ENCODE measurements at regions not wholly inside any gene's neighbourhood (a gene's known extent, or its start where the extent isn't known, plus 50 kb on each side); places are given as distances from the start of the nearest gene placed in this dataset.

DNA sequence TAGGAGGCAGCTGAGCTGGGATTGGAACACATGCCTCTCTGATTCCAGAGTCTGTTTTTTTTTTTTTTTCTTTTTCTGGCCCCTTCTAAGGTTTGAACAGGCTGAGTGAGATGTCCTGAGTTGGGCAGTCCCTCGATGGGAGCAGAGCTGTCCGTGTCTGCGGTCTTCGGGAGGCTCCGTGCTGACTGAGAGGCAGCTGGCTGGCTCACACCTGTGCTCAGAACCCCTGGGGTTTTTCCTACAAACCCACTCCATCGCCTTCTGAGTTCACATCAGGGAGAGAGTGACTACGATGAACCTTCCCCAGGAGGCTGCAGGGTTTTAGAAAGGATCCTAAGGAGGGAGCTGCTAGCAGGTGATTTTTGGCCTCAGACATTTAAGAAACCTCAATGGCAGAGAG is 92.5 kb downstream of the IRF8 start:
- no peak for DNase-seq

DNA sequence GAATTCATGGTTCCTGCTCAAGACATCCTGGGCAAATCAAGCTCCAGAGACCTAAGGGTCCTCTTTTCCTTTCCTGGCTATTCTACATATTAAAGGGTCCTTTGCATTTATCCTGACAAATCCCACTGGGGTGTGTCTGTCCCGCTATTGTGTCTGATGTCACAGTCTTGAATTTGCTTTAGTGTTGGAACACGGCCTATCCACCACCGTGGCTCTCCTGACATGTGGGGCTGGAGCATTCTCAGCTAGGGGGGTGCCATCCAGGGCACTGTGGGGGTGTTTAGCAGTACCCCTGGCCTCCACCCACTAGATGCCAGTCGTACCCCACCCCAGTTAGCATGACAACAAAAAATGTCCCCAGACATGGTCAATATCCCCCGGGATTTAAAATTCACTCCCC is 92.9 kb downstream of the IRF8 start:
- no peak for DNase-seq

DNA sequence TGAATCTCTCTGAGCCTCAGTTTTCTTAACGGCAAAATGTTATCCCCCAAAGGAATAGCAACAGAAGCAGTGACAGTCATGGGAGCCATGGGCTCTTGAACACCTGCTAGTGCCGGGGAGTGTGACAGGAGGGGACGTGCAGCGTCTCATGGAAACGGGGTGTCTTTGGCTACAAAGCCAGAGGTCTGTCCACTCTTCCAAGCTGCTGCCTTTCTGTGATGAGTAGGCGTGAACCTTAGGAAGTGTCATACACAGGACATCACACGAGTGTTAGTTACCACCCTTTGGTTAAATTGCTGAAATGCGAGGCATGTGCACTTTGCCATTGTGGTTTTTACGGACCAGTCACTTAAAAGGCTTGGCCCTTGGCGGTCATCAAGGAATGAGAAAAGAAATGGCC is 93.4 kb downstream of the IRF8 start:
- DNase-seq = no peak

DNA sequence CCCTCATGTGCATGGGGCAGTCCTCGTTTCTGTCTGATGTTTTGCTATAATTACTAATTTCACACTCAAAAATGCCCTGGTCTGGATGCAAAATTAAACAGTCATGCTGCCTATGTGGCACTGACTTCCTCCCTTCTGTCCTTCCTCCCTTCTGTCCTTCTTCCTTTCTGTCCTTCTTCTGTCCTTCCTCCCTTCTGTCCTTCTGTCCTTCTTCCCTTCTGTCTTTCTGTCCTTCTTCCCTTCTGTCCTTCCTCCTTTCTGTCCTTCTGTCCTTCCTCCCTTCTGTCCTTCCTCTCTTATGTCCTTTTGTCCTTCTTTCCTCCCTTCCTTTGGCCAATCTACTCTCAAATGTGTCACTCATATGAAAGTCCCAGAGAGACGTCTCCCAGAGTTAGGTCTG is 93.8 kb downstream of the IRF8 start:
- no peak for DNase-seq

DNA sequence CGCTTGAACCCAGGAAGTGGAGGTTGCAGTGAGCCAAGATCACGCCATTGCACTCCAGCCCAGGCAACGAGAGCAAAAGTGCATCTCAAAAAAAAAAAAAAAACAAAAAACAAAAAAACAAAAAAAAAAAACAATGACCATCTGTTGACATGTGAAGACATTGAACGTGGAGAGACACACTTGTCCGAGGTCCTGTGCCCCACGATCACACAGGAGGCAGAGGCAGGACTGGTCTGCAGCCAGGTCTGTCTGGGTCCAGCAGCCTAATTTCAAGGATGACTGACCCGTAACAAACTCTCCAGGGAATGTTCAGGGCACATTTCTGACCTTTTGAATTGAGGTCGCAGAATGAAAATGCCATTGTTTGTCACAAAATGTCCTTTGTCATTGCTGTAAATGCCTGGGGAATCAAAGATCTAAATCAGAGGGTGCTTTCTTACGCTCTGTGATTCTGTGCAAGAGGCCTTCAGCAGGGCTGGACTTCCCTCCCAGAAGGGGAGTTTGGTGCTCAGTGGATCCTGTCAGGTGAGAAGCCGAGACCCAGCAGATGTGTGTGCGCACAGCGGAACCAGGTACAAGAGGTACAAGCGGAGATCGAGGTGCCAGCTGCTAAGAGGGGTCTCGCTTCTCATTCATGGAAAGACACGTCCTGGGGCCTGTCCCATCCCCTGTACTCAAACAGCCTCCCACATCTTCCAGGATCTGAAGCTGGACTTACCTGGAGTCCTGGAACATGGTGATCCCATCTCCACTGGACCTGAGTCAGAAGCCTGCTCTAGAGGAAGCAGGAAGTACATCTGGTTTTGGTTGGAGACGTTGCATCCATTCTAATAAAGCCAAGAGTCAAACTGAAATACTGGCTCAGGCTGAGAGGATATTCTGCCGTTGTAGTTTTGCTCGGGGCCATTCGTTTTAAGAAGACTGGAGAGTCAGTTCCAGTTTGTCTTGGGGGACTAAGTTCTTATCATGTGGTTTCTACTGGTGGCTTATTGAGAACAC is 95.8 kb downstream of the IRF8 start:
- no peak for DNase-seq

DNA sequence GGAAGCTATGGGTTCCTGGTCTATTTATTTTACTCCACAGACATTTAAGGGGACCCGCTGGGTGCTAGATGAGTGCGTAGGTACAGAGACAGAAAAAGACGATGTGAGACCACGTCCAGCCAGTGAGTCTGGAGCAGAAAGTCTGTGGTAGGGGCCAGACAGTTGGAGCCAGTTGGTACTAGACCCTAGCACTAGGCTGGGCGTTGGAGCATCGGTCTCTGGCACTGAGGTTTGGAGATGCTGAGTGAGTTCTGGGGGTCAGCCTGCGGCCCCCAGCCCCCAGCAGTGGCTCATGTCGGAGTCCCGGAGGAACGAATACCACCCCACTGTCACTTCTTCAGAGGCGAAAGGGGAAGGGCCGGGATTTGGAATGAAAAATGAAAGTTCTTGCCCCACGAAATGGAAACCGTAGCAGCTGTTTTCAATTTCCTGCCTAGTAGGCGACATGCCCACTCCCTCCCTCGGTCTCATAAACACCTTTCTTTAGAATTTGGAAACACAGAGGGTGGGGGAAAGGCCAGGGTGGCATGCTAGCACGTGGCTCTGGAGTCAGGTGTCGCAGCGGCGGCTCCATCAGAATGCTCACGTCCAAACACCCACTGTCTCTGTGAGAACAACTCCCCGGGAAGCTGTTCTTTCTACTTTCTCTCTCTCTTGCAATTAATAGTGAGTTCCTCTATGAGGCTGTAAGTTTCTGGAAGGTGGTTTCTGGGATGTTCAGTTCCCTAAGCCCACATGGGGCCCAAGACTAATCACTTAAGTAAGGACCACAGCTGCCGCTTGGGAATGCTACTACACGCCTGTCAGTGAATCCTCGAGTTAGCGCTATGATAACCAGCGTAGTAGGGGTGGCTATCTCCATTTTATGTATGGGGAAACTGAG is 96.8 kb downstream of the IRF8 start:
- DNase-seq = no peak

DNA sequence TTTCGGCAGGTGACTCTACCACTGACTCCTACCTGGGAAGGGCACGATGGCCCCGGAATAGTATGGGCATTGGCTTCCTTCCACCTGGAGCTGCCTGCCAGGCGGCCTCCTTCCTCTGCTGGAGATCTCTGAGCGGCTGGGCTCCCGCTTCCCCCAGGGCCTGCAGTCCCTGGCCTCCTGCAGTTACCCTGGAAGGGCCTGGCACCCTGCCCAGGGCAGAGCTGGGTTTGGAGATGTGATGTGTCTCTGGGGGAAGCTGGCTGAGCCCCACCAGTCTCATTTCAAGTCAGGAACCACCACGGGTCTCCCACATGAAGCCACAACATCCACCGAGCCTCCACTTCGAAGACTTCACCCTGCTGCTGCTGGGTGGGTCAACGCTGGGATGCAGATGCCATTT is 97.9 kb downstream of the IRF8 start:
- no peak for DNase-seq

DNA sequence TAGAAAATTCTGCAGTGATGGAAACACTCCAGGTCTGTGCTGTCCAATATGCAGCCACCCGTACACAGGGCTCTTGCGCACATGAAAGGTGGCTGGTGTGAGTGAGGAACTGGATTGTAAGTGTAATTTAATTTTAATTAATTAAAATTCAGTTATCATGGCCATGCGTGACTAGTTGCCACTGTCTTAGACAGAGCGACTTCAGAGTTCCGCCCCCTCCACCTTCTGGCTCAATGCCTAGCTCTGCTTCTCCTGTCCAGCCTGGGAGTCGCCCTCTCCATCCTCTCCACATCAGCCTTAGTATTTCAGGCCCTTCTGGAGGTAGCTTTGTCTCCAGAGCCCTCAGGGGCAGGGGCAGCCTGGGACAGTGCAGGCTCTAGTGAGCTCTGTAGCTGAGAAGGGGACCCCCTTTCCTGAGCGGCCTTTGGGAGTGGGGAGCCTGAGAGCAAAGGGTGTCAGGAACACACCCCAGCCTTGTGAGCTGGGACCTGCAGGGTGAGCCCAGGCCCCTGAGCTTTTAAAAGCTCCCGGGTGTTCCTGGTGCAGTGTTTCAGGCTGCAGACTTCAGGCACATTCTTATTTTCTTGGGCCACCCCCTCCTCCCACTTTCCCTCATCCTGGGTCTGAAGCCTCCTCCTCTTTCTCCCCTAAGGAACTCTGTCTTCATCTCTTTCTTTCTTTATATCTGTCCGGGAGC is 99.4 kb downstream of the IRF8 start:
- DNase-seq = no peak

DNA sequence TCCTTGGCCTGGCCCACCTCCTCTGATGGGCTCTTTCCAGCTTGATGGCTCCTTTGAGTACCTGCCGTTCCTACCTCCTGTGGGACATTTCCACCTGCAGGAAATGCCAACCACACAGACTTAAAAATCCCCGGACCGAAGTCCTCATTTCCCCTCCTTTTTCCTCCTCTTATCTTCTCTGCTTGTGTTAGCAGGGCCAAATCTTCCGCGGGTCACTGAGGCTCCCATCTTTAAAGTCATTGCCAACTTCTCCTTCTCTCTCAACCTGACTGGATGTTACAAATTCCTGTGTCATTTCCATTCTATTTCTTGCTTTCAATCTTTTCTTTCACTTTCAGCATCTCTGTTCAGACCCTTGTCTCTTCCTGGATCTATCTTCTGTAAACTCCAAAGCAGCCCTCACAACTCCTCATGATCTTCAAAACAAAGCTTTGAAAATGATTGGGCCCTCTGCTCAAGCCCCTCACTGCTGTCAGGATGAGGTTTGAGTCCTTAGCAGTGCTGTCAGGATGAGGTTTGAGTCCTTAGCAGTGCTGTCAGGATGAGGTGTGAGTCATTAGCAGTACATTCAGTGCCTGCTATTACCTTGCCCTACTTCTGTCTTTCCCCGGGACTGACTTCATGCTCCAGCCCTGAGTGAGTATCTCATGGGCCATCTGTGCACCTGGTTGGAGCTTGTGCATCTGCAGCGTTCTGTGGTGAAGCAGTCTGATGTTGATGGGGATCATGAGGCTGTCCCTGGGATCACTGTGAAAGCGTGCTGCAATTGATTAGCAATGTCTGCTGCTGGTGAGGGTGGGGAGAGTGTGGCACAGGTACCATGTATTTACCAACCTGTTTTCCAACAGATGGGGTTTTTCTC is 100.1 kb downstream of the IRF8 start:
- peak; percentile 54 for DNase-seq

DNA sequence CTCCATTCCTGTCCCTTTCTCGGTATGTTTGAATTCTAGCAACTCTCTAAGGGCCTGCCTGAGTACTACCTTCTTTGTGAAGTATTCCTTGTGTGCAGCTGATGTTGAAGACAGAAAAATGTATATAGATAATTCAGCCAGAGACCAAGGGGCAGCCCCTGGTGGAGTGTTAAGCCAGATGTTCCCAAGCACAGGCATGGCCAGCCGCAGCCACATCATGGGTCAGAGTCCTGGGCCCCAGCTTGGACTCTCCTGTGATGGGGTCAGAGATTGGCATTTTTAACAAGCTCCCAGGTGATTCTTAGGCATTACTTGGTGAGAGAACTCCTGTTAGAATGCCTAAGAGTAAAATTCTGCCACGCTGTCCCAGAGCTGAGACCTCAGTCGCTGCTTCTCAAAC is 100.8 kb downstream of the IRF8 start:
- DNase-seq = peak; percentile 20

DNA sequence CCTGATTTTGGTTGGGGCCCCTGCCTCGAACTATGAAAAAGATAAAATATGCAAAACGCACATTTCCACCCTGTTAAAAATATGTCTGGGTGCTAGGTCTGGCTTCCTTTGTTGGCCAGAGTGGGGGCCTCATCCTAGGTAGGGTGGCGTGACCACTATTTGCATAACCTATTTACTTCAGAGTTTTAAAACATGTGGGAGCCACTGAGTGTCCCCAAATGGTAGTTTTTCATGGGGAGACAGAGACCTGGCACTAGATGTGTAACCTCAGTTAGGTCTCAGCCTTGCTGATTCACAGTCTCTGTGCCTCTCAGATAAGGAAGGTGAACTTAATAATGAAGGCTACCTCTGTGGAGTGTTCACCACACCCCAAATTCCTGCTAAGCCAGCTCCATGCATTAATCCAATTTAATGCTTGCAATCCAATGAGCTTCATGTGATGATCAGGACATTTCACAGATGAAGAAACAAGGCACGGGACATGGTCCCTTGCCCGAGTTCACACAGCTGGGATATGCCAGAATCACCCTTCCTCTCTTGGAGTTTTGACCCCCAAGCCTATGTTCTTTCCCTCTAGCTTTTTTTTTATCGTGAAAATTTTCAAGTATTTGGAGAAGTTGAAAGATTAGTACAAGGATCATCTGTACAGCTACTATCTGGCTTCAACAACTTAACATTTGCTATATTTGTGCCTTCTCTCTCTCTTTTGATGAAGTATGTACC is 103.4 kb downstream of the IRF8 start:
- no peak for DNase-seq

DNA sequence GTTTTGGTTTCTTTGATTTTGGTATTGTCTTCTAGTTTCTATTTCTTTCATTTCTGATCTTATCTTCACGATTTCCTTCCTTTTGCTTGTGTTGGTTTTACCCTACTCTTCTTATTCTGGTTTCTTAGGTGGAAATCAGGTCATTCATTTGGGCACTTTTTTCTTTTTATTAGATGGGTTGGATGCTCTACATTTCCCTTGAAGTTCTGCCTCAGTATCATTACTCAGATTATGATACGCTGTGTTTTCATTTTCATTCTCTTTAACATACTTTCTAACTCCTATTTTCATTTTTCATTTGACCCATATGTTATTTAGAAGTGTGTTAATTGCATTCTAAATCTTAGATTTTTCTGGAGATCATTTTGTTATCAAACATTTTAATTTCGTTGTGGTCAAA is 108.6 kb downstream of the IRF8 start:
- DNase-seq = no peak

DNA sequence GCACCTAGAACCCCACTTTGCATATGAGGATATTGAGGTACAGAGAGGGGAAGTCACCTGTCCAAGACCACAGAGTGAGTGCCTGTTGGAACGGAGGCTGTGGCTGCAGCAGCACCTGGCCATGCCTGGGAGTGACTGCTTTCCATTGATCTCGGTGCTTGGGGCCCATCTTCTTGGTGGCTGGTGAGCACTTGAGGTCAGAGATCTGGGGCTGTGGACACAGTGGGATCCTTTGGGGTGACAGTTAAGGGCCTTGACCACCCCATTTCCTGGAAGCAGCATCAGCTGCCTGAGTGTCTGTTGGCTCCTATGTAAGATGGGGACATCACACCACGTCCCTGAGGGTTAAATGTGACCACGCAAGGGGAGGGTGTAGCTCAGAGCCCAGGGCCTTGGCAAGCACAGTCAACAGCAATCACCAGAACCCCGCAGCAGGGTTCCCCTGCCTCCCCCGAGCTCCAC is 111.7 kb downstream of the IRF8 start:
- no peak for DNase-seq

DNA sequence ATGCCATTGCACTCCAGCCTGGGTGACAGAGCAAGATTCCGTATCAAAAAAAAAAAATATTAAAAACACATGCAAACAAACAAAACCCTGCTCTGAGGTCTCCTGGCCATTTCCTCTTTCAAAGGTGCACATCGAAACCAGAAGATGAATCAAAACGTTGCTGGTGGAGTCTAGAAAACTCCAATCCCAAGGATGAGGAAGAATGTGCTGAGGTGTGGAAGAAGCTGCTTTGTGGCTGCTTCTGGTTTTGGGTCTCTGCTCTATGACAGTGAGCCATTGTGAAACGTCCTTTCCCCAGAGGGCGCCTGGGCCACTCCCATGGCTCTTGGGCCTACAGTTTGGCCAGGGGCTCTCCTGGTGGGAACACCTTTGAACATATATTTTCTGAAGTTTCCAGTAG is 112.6 kb downstream of the IRF8 start:
- DNase-seq = no peak

DNA sequence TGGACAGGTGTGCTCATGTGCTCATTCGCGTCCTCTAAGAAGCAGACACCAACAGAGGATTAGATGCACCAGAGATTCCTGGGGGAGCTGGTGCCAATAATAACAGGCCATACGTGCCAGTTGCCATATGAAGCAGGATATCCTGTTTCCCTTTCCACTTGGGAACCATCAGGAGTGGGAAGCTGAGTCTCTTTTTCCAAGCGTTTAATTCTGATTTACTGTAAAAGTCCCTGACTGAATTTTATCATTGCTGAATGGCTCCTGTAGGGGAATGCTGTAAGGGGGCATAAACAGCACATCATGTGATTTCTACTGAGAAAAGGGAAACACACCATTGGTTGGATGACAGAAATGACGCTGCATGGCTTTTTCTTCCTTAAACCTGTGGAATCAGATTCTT is 113.3 kb downstream of the IRF8 start:
- no peak for DNase-seq

DNA sequence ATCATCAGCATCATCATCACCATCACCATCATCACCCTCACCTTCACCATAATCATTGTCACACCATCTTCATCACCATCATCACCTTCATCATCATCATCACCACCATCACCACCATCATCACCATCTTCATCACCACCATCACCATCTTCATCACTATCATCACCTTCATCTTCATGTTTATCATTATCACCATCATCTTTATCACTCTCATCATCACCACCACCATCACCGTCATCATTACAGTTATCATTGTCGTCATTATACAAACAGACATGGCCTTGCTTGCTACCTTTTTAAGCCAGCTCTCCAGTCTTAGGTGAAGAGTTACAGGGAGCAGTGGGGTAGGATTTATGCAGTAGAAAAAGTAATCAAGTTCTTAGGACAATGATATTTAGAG is 114.9 kb downstream of the IRF8 start:
- DNase-seq = no peak

DNA sequence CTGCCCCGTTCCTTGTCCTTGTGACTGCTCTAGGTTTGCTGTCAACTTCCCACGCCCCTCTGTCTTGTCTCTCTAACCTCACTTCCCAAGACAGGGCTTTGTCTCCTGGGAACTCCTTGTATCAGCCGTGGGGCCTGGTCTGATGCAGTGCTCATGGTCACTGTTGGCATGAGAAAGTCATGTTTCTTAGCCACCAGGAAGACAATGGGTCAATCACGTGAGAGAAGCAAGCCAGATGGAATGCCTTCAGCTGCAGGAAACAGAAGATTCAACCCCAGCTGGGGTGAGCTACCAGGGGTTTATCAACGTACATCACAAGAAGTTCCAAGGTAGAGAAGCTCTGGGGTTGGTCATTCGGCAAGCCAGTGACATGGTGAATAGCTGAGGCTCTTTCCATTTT is 116.6 kb downstream of the IRF8 start:
- DNase-seq = no peak

DNA sequence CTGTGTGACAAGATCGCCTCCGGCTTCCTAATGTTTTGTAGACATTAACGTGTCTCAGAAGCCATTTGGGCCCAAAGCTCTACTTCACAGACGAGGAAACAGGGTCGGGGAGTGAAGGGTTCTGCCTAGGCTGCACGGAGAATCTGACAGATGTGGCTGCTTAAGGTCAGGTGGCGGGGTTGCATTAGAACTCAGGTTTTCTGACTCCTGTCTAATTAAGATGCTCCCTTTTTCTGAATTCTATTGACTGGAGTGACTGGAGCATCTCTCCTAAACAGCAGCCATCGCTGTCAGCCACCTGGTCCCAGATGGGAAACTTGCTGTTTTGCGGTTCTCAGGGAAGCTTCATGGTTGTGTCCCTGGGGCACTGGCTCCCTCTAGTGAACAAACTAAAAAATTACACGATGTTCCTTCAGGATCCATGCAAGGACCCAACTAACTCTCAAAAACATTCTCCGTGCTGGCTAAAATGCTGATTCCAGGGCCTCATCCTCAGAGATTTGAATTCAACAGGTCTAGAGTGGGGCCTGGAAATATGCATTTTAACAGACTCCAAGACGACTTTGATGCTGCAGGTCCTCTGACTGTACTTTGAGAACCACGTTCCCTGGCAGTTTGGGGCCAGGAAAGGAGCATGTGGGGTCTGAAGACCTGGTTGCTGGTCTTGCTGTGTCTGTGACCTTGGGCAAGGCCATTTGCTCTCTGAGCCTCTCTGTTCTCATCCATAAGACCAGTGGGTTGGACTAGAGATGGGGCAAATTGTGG is 117.4 kb downstream of the IRF8 start:
- no peak for DNase-seq

DNA sequence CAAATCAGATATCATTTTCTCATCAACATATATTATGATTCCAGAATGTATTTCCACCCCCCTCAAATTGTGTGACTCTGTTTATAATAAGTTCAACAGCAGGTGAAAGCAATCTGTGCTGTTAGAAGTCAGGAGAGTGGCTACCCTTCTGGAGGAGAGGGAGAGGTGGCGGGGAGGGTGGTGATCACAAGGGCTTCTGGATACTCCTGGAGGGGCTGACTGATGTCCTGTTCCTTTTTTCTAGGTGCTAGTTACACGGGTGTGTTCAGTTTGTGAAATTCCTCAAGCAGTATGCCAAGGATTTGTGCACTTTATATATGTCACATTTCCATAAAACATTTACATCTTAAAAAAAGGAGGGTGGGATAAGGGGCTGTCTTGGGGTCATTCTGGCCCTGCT is 119.1 kb downstream of the IRF8 start:
- no peak for DNase-seq

DNA sequence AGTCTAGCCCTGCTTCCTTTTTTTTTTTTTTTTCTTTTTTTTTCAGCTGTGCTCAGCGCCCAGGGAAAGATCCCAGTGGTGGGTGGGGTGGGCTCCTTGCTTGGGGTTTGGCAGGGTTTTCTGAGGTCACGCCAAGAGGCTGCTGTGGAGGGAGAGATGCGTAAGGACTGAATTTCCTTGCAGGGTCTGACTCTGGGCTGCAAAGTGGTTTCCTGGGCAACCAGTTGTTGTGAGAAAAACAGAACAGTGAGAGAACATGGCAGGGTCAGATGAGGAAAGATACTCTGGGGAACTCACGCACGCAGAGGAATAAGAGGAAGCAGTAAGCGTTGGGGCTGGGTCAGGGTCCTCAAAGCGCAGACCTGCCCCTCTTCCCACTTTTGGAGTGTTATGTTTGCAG is 119.5 kb downstream of the IRF8 start:
- DNase-seq = no peak

DNA sequence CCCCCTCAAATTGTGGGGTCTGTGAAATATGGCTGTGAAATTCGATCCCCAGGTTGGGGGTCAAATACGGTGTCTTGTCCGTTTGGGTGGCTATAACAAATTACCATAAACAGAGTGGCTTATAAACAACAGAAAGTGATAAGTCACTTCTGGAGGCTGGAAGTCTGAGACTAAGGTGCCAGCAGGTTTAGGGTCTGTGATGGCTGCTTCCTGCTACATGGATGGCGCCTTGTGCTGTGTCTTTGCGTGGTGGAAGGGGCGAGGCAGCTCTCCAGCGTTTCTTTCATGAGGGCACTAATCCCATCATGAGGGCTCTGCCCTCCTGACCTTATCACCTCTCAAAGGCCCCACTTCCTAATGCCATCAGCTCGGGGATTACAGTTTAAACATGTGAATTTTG is 120.0 kb downstream of the IRF8 start:
- no peak for DNase-seq

Data from activated CD8-positive, alpha-beta memory T cell treated with anti-CD3 and anti-CD28 coated beads, Interleukin-2, amount 50 U/mL, for 48 hours (primary cell).